Nephron progenitor cell (in vitro differentiated cells): ENCODE measurements at regions not wholly inside any gene's neighbourhood (a gene's known extent, or its start where the extent isn't known, plus 50 kb on each side); places are given as distances from the start of the nearest gene placed in this dataset.

Experiments
- DNase-seq: peaks from one replicate; pipeline ENCODE4 v3.0.0; 2021
- H3K27ac Mint-ChIP-seq: 2 replicates; pipeline ENCODE4 v1.8.0; 2021; ENCODE audit warnings: mild to moderate bottlenecking, moderate library complexity, mixed read lengths
- H3K27me3 Mint-ChIP-seq: 2 replicates; pipeline ENCODE4 v1.8.0; 2021; ENCODE audit warnings: mild to moderate bottlenecking, low read depth, mixed read lengths; ENCODE audit not compliant: poor library complexity
- H3K36me3 Mint-ChIP-seq: 2 replicates; pipeline ENCODE4 v1.8.0; 2021; ENCODE audit warnings: low read depth, mixed read lengths
- H3K4me1 Mint-ChIP-seq: 2 replicates; pipeline ENCODE4 v1.8.0; 2021; ENCODE audit warnings: mixed read lengths
- H3K4me3 Mint-ChIP-seq: 2 replicates; pipeline ENCODE4 v1.8.0; 2021; ENCODE audit warnings: mild to moderate bottlenecking, moderate library complexity, mixed read lengths
- H3K9me3 Mint-ChIP-seq: 2 replicates; pipeline ENCODE4 v1.8.0; 2021; ENCODE audit warnings: mild to moderate bottlenecking, moderate library complexity, mixed read lengths
- TF ChIP-seq, protein P1 (sequence below): fragments of 200-600 bp; sonication (generic); IDR thresholded peaks from 2 replicates; pipeline ENCODE4 v1.5.0; 2021; ENCODE audit warnings: antibody characterized with exemption

DNA sequence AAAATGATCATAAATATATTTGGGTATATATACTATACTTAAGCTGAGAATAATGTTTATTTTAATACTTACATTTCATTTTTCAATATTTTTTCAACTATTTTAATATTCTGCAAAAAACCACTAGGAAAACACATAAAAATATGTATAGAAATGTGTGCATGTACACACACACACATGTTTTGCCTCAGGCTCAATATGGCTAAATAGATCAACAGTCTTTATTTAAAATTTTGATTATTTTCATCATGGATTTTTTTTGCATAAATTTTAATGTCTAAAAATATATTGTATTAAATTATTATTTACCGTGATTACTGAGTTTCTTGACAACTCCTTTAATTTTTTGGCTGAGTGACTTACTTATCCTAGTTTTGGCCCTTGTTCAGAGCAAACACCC, 846.5 kb downstream of the DHX35 start:
- no peak overlapping the region for H3K27ac Mint-ChIP-seq
- H3K4me3 Mint-ChIP-seq, result no peak overlapping the region
- H3K27me3 Mint-ChIP-seq, result peaks cover 4% of the 10 kb centered on the region
- no peak for DNase-seq
- H3K4me1 Mint-ChIP-seq, result peaks cover 21% of the 10 kb centered on the region
- H3K36me3 Mint-ChIP-seq, result no peaks in the 10 kb centered on the region
- H3K9me3 Mint-ChIP-seq, result no peaks in the 10 kb centered on the region
- TF ChIP-seq, protein P1, sequence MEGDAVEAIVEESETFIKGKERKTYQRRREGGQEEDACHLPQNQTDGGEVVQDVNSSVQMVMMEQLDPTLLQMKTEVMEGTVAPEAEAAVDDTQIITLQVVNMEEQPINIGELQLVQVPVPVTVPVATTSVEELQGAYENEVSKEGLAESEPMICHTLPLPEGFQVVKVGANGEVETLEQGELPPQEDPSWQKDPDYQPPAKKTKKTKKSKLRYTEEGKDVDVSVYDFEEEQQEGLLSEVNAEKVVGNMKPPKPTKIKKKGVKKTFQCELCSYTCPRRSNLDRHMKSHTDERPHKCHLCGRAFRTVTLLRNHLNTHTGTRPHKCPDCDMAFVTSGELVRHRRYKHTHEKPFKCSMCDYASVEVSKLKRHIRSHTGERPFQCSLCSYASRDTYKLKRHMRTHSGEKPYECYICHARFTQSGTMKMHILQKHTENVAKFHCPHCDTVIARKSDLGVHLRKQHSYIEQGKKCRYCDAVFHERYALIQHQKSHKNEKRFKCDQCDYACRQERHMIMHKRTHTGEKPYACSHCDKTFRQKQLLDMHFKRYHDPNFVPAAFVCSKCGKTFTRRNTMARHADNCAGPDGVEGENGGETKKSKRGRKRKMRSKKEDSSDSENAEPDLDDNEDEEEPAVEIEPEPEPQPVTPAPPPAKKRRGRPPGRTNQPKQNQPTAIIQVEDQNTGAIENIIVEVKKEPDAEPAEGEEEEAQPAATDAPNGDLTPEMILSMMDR, result no peak

DNA sequence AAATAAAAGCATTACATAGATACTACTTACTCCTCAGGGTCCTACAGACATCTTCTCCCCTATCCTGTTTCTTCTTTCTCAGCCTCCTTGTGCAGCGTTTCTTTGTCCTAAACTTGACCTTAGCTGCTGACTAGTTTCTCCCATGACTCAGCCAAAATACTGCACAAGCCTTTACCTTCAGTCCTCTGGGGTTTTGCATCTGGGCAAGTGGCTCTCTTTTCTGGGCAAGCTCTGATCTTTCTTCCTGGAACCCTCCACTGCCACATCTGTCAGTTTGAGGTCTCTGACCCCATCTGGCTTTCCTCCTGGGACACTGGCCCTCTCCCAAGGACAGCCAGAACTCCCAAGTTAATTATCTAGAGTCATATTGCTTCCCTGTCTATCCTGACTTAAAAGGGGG, 838.4 kb downstream of the DHX35 start:
- Mint-ChIP-seq H3K36me3 (peaks cover 4% of the 10 kb centered on the region), H3K27ac (no peak overlapping the region), H3K4me3 (no peak overlapping the region), H3K4me1 (peaks cover 8% of the 10 kb centered on the region), H3K27me3 (no peaks in the 10 kb centered on the region), H3K9me3 (peaks cover 24% of the 10 kb centered on the region)
- no peak for DNase-seq
- TF ChIP-seq, protein P1, result no peak

DNA sequence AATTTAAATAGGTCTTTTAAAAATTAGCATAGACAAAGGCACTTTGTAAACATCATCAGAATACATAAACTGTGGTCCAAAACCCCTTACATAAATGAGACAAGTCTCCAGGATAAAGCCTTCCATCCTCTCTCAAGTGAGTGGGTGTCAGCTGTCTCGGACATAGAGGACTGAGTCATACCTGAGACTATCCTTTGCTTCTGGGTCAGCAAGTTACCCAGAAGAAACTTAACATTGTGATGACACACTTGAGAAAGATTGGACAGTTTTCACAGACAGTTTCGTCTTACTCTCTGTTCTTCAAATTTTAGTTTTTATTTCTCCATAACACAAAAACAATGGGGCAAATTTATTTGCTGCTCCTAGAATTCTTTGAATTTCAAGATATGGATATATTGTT, 838.0 kb downstream of the DHX35 start:
- Mint-ChIP-seq H3K4me1 (peaks cover 8% of the 10 kb centered on the region), H3K27ac (no peak overlapping the region), H3K27me3 (no peaks in the 10 kb centered on the region), H3K9me3 (peaks cover 24% of the 10 kb centered on the region), H3K4me3 (no peak overlapping the region), H3K36me3 (peaks cover 4% of the 10 kb centered on the region)
- no peak for DNase-seq
- TF ChIP-seq, protein P1, result no peak

DNA sequence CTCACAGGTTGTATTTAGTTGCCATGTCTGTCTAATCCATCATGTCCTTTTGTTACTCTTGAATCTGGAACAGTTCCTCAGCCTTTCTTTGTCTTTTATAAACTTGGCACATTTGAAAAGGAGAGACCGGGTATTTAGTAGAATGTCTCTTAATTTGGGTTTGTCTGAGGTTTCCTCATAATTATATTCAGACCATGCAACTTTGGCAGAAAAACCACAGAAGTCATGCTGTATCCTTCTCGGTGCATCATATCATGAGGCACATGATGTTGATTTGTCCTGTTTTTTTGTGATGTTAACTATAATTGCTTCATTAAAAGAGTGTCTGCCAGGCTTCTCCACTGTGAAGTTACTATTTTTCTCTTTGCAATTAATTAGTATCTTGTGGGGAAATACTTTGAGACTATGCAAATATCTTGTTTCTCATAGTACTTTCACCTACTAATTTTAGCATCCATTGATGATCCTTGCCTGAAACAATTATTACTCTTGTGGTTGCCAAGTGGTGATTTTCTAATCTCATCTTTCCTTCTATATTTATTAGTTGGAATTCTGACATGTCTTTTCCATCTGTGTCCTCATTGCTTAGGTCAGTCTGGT, 837.3 kb downstream of the DHX35 start:
- no peak for DNase-seq
- Mint-ChIP-seq H3K27me3 (no peaks in the 10 kb centered on the region), H3K4me1 (peaks cover 8% of the 10 kb centered on the region), H3K9me3 (peaks cover 24% of the 10 kb centered on the region), H3K27ac (no peak overlapping the region), H3K36me3 (peaks cover 4% of the 10 kb centered on the region), H3K4me3 (no peak overlapping the region)
- TF ChIP-seq, protein P1, result no peak

DNA sequence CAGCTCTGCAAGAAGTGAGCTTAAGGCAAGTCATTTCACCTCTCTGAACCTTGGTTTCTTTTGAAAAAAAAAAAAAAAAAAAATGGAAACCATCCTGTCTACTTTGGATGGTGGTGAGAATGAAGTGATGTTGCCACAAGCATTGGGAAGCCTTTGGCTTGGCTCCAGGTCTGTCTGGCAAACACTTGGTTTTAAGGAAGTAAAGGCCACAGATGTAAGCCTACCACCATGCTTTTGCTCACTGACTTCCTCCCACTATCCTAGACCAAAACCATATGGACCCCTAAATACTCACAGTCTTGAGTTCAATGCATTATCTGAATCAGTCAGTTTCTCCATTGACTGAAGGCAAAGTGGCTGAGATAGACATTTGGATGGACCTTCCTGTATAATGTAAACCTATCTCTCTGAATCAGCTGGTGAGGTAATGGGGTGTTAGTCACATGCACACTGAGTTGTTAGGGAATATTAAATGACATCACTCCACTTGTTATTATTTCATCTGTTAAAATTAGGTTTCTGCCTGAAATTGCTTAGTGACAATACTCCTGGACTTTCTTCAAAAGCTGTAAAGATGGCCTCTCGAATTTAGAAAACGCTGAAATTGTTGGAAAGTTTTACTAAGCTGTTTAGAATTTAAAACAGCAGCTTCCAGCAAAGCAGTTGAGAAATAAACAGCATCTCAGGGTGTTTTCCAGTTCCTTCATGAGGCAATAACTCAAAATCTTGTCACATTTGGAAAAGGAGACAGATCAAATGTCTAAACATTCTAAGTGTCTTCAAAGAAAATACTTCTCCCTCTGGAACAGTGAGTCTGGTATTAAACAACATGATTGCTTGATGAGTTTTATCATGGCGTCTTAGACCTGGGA, 833.5 kb downstream of the DHX35 start:
- TF ChIP-seq, protein P1, result no peak
- H3K4me3 Mint-ChIP-seq, result no peak overlapping the region
- no peak for DNase-seq

DNA sequence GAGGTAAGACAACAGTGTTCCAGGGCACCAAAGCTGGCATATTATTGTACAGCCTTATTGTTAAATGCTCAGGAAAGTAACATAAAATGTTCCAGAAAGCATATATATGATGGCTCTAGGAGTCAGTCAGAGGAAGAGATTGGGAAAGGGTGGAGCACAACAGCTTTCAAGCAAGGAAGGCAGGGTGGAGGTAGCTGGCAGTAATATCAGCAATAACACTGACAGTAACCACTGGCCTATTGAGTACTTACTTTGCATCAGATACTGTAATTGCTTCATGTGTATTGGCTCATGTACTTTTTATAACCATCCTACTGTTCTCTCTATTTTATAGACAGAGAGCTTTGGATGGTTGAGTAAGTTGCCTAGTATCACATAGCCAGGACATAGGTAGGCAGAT, 830.2 kb downstream of the DHX35 start:
- Mint-ChIP-seq H3K27ac (no peak overlapping the region), H3K9me3 (no peaks in the 10 kb centered on the region), H3K4me1 (no peaks in the 10 kb centered on the region), H3K36me3 (no peaks in the 10 kb centered on the region), H3K4me3 (no peak overlapping the region), H3K27me3 (peaks cover 6% of the 10 kb centered on the region)
- TF ChIP-seq, protein P1, result no peak
- DNase-seq, result no peak

More for the DNA sequence above, 833.5 kb downstream of the DHX35 start:
- Mint-ChIP-seq H3K9me3 (peaks cover 15% of the 10 kb centered on the region), H3K27ac (no peak overlapping the region), H3K4me1 (peaks cover 5% of the 10 kb centered on the region), H3K27me3 (peaks cover under 1% of the 10 kb centered on the region), H3K36me3 (peaks cover 4% of the 10 kb centered on the region)
